LNCaP clone FGC (cell line): ENCODE measurements at regions not wholly inside any gene's neighbourhood (a gene's known extent, or its start where the extent isn't known, plus 50 kb on each side); places are given as distances from the start of the nearest gene placed in this dataset.

ENCODE experiments used
- DNase-seq: peaks from one replicate; pipeline ENCODE4 v3.0.0-alpha.2; 2011; ENCODE audit warnings: low read depth
- H3K4me3 ChIP-seq: 2 replicates; pipeline ENCODE4 v1.5.1; 2011; ENCODE audit warnings: mild to moderate bottlenecking, low read depth, low read length, control low read depth
- CTCF ChIP-seq: IDR thresholded peaks from 2 replicates; pipeline ENCODE4 v1.5.1; 2012; ENCODE audit warnings: mild to moderate bottlenecking; ENCODE audit not compliant: control insufficient read depth, insufficient read depth; ENCODE audit errors: extremely low read depth

GRCh38 chr15:62927196-62927595, 115.4 kb upstream of the TPM1 start:
- H3K4me3 ChIP-seq, result no peak overlapping the region
- TF ChIP-seq CTCF, result no peak
- no peak for DNase-seq

GRCh38 chr15:62927836-62928235, 114.7 kb upstream of the TPM1 start:
- TF ChIP-seq CTCF, result no peak
- DNase-seq, result no peak
- H3K4me3 ChIP-seq, result no peak overlapping the region

GRCh38 chr15:62928242-62928999, 114.1 kb upstream of the TPM1 start:
- no peak for DNase-seq
- no peak for TF ChIP-seq CTCF
- no peak overlapping the region for H3K4me3 ChIP-seq

- H3K4me3 ChIP-seq, result no peak overlapping the region
- TF ChIP-seq CTCF, result no peak
- DNase-seq, result no peak
These were observed 113.6 kb upstream of the TPM1 start for GRCh38 chr15:62929000-62929357.

GRCh38 chr15:62931650-62932049, 110.9 kb upstream of the TPM1 start:
- no peak for DNase-seq
- H3K4me3 ChIP-seq, result no peak overlapping the region
- TF ChIP-seq CTCF, result no peak

- no peak for DNase-seq
- no peak for TF ChIP-seq CTCF
- H3K4me3 ChIP-seq, result no peak overlapping the region
These were observed 110.1 kb upstream of the TPM1 start for GRCh38 chr15:62932436-62932835.

GRCh38 chr15:62933386-62933785, 109.2 kb upstream of the TPM1 start:
- no peak for DNase-seq
- no peak overlapping the region for H3K4me3 ChIP-seq
- no peak for TF ChIP-seq CTCF
